Urothelium cell line (cell line): ENCODE measurements at regions not wholly inside any gene's neighbourhood (a gene's known extent, or its start where the extent isn't known, plus 50 kb on each side); places are given as distances from the start of the nearest gene placed in this dataset.

Source experiments
- DNase-seq: peaks from one replicate; pipeline ENCODE4 v3.0.0; 2011; ENCODE audit warnings: low spot score, mixed read lengths
- FAIRE-seq: peaks from 2 replicates; lab custom pipeline; 2011; peaks lifted over from hg19 to GRCh38; lab: Jason Lieb, UNC

DNA sequence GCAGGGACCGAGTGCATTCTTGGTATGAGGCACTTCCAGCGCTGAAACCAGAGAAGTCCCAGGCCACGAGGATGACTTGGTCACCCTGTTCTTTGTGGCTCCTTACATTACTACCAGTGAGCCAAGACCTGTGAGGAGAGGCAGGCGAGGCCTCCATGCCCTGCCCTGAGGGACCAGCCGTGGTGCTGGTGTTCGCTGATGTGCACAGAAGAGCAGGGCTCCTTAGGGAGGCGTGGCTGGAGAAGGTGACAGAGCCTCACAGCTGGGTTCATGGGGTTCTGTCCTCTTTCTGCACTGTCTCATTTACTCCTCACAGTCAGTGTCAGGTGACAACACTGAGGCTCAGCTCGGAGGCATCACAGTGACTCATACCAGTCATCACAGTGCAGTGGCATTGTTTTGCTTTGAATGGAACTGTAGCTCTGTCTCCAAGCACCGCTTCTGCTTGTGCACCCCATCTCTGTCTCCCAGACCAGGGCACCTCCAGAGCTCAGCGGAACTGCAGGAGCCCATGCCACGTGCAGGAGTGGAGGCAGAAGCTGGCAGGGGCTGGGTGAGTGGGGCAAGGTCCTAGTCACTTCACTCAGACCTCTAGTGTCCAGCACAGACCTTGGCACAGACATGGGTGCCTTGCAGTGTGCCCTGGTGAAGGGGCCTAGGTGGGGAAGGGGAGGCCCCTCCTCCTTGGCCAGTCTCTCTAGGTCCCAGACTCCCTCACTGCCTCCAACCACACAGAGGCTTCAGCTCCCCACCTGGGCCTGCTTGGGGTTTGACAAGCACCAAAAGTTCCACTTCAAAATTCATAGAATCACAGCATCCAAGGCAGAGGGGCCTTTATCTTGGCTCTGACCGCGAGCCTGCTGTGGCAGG, 310.9 kb downstream of the MATN1 start:
- peak; percentile 17 for FAIRE-seq
- peak; percentile 42 for DNase-seq

DNA sequence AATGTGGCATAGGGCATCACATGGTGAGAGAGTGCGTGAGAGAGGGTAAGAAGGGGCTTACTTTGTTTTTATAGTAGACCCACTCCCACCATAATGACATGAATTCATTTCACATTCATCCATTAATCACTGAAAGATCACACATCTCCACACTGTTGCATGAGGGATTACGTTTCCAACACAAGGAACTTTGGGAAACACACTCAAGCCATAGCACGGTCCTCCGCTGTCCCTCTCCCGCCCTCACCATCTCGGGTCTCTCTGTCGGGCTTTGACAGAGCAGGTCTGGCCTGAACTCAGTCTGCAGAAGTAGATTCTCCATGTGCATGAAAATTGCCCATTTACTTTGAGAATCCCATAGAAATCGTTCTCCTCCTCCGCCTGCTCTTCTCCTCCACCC, 312.2 kb downstream of the MATN1 start:
- FAIRE-seq (no peak), DNase-seq (no peak)

DNA sequence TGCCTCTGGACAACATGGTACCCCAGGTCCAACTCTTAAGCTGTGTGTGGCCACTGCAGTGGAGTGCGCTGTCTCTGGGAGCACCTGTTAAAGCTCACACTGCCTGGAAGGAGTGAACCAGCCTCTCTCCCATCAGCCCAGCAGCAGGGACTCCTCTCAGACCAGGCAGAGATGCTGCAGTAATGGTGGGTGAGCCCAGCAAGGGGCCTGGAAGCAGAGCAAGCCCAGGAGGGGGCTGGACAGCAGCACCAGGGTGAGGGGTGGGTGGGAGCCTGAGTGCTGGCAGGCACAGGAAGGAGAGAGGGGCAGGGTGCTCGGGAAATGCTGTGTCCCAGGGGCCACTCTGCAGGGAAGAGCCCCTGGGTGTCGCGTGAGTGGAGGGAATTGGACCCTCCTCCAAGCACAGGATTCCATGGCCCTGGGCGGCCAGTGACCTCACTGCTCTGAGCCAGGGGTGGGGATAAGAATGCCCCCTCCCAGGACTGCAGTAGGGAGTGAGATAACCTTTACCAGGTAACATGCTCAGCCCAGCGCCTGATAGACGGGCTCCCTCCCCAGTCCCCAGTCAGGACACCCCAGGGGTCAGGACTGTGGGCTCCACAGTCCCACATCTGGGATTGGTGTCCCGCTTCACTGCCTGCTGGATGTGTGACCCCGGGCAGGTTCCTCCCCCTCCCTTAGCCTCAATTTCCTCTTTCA, 313.1 kb downstream of the MATN1 start:
- DNase-seq = no peak
- no peak for FAIRE-seq

DNA sequence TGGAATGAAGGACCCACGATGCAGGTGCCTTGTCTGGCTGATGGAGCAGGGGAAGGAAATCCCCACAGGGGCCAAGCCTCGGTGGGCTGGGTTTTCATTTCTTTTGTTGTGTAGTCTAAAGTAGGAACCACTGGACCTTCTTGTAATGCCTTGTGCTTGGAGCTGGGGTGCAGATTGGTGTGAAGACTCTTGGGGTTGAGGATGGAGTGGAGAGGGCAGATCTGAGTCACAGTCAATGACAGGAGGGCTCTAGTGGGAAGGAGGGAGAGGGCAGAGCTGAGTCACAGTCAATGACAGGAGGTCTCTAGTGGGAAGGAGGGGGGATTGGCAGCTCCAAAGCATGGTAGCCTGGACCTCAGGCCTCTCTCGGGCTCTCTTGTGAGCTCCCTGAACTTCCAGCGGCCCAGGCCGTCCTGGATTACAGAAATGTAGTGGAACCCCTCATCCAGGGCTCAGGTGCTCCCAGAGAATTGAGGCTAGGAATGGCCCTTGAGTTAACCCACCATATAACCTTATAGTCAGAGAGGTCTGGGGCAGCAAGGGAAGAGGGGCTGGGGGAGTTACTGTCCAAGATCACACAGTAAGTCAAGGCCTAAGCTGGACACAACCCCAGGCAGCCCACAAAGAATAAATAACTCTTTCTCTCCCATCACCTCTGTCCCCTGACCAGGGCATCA, 313.8 kb downstream of the MATN1 start:
- no peak for DNase-seq
- no peak for FAIRE-seq

DNA sequence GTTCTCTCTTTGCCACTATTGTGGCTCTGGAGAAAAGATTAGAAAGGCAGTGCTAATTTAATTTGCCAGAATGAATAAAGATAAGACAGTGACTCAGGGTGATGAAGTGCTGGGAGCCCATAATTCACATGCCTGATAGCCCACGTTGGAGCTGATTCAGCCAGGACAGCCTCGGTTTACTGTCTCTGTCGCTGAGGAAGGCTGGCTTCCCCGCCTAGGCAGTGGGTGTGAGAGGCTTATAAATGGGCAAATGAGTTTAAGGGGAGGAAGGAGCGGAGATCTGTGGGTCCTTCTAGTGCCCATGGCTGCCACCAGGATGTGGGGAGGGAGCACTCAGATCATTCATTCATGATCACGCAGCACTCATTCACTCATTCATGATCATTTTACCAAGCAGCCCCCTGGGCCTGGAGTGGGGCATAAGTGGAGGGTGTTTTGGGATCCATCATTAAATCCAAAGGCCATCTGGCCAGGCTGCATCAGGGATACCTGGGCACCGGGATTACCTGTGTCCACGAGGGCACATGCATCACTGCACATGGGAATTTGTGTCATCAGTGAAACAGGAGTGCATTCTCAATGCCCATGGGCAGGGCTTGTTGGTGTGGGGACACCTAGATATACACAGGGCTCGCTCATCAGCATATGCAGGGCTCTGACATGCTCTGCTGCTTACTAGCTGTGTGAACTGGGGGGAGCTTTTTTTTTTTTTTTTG, 315.4 kb downstream of the MATN1 start:
- DNase-seq (no peak), FAIRE-seq (no peak)

DNA sequence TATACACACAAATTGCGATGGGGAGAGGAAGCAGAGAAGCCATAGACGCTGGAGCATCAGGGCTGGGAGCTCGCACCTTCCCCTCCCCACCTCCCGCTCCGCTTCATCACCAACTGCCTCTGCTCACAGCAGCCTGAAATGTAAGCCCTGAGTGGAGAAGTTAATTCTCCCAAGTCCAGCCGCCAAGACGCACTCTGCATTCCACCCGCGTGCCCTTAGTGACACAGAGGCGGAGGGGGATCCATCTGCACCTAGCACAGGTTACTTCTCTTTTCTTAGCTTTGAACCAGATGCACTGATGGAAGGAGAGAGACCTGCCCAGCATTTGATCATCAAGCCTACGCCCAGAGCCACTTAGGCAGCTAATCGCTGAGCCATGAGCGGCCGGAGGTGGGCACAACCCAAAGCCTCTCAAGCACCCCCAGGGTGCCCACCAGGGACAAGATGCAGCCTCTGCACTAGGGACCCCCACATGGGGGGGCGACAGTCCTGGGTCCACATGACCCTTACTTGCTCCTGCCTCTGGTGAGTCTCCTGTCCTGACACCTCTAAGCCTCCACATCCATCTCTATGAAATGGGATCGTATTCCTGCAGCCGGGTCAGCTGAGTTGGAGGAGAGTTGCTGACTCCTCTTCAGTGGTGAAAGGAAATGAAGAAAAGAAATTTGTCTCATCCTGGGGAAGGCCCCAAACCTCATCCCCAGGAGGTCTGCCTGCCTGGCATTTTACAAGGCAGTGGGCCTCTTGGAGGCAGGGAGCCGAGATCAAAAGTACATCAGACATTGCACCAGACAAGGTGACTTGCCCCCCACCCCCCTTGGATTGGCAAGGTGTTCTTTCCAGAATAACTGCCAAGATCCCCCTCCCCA, 316.2 kb downstream of the MATN1 start:
- no peak for DNase-seq
- no peak for FAIRE-seq

DNA sequence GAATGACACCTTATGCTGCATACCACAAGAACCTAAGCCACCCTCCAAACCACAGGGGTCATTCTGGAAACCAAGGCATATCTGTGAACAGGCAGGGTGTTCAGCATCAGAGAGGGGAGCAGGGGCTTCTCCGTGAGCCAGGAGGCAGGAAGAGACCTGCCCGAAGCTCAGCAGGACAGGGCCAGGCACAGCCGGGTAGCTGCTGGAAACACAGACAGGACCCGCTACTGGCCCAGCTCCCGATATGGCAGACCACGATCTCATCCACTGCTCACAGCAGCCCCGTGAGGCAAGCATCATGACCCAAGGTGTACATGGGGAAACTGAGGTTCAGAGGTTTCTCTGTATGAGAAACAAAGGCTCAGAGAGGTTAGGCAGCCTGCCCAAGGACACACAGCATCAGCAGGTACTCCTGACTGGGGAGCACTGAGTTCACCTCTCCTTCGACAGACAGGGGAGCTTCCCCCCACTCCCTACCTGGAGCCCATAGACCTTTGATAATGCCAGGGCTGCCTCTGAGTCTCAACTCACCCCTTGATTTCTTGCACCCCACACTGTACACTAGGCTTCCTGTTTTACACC, 317.7 kb downstream of the MATN1 start:
- no peak for FAIRE-seq
- no peak for DNase-seq

DNA sequence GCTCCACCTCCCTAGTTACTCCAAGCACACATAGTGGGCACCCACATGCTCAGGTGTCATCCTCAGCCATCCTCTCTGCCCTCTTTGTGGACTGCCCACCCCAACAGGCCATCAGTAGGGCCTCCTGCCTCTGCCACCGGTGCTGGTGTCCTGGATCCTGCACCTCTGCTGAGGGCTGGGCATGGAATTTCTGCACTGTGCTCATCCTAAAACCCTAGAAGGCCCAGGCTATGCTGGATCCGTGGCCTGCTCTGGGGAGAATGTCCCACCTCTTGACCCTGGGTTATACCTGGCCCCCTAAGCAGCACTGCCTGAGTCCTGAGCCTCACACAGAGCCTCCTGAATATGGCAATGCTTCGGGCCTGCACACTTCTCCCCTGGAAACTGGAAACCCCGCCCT, 318.3 kb downstream of the MATN1 start:
- FAIRE-seq (no peak), DNase-seq (no peak)

DNA sequence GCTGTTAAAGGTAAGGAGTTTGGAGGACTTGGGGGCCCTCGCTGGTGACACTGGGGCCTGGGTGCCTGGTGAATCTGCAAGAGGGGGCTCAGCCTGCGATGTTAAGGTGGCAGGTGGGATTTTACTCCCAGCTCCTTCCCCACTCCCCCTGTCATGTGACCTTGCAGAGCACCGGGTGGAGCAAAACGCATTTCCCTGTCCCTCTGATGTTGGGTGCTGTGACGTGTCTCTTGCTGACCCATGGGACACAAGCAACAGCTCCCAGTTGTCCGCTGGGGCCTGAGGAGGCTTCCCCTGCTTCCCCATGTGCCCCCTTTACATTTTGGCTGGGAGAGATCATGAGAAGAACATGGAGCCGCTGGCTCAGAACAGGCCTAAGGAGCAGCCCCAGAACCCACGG, 319.0 kb downstream of the MATN1 start:
- FAIRE-seq (no peak), DNase-seq (no peak)

DNA sequence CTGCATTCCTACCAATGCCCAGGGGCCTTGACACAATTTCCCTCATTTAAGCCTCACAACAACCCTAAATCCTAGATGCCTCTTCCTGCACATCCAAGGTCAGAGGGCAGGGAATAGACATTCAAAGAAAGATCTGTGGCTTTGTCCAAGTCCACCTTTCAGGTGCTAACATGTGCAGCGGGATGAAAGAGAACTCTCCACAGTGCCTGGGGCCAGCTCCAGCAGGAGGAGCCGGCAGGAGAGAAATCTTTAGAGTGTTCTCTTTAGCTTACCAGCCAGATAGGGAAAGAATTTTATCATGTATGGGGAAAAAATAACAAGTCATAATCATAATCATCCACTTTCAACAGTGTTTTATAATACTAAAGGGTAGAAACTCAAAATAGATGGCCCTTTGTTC, 319.7 kb downstream of the MATN1 start:
- DNase-seq = no peak
- FAIRE-seq = no peak

DNA sequence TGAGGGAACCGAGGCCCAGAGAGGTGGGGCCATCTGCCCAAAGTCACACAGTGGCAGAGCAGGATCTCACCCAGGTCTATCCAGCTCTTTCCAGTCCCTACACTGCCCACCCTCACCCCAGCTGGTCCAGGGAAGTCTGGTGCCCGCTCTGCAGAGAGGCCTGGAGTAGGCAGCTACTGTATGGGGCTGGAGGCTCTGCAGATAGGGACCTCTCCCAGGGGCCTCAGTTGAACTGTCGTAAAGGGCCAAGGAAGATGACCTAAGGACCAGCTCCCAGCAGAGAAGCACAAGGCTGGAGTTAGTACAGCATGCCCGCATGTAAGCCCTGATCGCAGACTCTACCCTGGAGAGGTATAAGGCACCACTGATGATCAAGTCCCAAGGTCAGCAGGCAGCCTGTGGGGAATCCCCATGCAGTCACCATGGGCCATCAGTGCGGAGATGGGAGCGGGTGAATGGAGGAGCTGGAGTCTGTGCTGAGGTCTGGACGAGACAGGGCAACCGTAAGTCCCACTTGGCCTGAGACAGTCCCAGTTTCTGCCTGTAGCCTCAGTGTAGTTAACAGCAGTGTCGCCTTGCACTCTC, 320.2 kb downstream of the MATN1 start:
- no peak for FAIRE-seq

DNA sequence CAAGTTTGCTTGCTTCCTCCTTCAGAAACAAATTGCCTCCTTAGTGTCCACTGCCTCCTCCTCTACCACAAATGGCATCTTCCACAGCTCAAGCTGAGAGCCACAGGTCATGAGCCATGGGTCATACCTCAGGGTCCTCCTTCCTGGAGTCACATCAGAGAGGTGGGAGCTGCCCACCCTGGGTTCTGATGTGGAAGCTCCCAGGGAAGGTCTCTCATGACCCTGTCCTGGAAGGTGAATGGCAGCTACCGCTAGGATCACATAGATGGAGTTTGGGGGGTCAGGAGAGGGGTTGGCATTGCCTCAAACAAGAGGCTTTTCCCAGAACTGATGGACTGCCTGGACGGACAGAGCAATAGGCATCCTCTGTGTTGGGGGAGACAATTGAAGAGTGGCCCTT, 321.4 kb downstream of the MATN1 start:
- FAIRE-seq = no peak

More for the DNA sequence above, 320.2 kb downstream of the MATN1 start:
- no peak for DNase-seq

DNA sequence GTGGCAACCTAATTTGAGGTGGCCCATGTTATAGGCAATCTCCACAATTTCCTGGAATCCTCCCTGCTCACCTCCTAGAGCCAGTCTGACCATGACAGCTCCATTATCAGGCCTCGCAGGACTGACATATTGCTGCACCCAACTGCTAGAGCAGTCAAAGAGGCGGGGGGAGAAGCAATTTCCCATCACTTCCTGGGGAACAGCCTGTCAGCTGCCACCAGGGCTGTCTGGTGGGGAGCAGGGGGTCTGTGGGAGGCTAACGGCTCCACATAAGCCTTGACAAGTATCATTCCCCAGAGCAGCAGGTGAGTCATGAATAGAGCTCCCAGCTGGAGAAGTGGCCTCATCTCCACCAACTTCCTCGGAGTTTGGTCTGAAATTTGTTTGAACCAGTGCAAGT, 322.9 kb downstream of the MATN1 start:
- no peak for FAIRE-seq
- no peak for DNase-seq

More for the DNA sequence above, 321.4 kb downstream of the MATN1 start:
- no peak for DNase-seq

DNA sequence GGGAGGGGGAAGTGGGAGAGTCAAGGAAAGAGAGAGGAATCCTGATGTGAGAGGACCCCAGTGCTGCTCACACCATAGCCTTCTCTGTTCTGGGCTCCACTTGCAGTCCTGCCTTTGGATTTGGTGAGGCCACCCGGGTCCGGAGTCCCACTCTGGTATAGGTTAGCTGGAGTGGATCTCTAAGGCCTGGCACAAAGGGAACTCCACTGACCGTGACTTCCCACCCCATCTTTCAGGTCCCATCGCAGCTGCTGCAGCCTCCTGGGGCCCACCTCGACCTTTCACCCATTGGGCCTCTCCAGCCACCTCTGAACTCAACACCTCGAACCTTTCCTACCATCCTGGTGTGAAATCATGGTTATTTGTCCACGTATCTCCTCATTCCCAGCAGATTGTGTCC, 324.4 kb downstream of the MATN1 start:
- no peak for DNase-seq
- FAIRE-seq = no peak

DNA sequence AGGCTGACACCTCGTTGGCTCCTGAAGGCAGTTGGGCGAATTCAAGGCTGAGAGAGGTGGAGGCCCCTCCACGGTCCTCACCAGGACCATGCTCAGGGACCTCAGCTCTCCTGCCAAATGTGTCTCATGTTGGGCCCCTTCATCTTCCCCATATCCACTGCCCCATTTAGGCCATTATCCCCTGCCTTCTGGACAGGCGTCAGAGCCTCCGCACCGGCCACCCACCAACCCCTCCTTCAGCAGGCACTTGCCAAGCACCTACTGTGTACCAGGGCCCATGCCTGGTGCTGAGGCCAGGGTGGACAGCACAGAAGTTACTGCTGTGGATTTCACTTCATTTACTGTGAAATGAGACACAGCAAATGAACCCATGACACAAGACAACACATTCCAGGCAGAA, 325.8 kb downstream of the MATN1 start:
- DNase-seq (no peak), FAIRE-seq (no peak)

DNA sequence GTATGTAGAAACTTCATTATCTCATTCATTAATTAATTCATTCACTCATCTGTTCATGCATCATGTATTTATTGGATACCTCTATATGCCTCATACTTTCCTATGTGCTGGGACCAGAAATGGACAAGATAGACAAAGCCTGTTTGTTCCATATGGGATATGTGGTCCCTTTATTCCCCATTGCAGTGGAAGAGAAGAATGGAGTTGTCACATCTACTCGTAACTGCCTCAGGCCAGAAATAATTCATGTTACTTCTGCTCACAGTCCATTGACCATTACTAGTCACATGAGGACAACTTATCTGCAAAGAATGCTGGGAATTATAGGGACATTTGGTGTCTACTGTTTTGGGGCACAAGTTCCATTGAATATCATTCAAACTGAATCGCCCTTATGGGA, 327.8 kb downstream of the MATN1 start:
- DNase-seq = no peak
- no peak for FAIRE-seq

DNA sequence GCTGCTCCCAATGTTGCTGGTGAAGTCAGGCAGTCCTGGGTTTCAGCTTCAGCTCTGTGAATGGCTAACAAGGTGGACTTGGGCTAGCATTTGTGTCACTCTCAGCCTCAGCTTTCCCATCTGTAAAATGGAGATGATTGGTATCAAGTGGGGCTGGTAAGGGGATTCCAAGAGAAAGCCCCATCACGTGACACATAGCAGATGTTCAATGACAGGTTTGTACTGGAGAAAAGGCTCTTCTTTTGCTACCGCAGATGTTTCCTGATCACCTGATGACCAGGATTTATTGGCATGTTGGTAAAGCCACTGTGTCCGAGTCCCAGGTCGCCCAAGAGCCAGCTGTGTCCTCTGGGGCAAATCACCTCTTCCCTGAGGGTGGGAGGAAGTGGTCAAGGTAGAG, 335.0 kb downstream of the MATN1 start:
- DNase-seq = no peak
- FAIRE-seq = no peak

DNA sequence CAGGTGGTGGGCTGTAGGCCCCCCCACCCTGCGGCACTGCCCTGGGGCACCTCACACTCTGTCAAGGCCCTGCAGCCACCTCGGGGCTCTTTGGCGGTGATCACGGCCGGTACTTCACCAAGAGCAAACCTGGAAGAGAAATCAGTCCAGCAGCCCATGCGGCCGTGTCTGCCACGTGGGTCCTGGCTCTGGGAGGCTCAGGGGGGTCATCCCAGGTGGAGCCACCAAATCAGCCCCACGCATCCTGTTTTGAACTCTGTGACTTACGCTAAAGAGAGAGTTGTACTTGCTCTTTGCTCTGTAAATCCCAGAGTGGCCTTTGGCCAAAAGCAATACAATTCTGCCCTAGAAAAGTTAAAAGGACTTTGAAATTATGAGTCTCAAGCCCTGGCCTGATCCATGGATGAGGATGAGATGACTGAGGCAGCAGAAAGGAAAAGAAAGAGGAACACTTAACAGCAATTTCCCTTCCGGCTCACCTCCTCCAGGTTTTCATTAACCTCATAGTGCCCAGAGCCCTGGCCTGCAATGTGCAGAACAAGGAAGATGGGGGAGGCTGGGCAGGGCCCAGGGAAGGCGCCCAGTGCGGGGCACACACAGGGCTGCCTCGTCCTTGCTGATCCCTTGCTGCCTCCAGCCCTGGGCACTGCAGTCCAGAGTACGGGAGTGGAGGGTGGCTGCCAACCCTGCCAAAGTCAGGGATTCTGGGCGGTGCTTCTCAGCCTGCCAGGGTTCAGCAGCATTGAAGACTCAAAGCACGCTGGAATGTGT, 337.0 kb downstream of the MATN1 start:
- DNase-seq (no peak), FAIRE-seq (no peak)
